K562 (cell line): ENCODE measurements at regions not wholly inside any gene's neighbourhood (a gene's known extent, or its start where the extent isn't known, plus 50 kb on each side); places are given as distances from the start of the nearest gene placed in this dataset.

Experiments used
- CEBPG ChIP-seq, 3 experiments: fragments of 200-800 bp in 1 of 3; sonication (Bioruptor generic) in 1 of 3; sonication (generic) in 1 of 3; formaldehyde crosslinking in 1 of 3; IDR thresholded peaks in 2 of 3; conservative IDR thresholded peaks in 1 of 3; 2 replicates each; pipeline versions ENCODE4 v1.6.1 to v1.8.0; 2016 to 2022; ENCODE audit warnings: missing compliant biosample characterization in 2 of 3, missing genetic modification characterization in 2 of 3, mild to moderate bottlenecking in 1 of 3, missing genetic modification reagents in 1 of 3
- HDAC3 ChIP-seq: fragments of 450-650 bp; IDR thresholded peaks from 2 replicates; pipeline ENCODE4 v1.6.1; 2018; ENCODE audit warnings: borderline replicate concordance, mild to moderate bottlenecking, moderate library complexity; ENCODE audit not compliant: partially characterized antibody
- HNRNPLL ChIP-seq: fragments of 200-400 bp; formaldehyde crosslinking; IDR thresholded peaks from 2 replicates; pipeline ENCODE4 v1.6.1; 2017; ENCODE audit warnings: low read length, low read depth, mild to moderate bottlenecking; ENCODE audit not compliant: poor library complexity, severe bottlenecking
- JUN ChIP-seq, 2 experiments: sonication (generic) in 1 of 2; formaldehyde crosslinking in 1 of 2; IDR thresholded peaks; 2 replicates each; pipeline versions ENCODE4 v1.6.1 to v1.8.0; 2012 to 2022; ENCODE audit warnings: borderline replicate concordance in 2 of 2, mild to moderate bottlenecking in 2 of 2, improper control_type of control experiment in 1 of 2, low read depth in 1 of 2, low read length in 1 of 2, missing genetic modification reagents in 1 of 2
- LARP7 ChIP-seq: fragments of 450-650 bp; IDR thresholded peaks from 2 replicates; pipeline ENCODE4 v1.6.1; 2016
- NBN ChIP-seq: fragments of 450-650 bp; IDR thresholded peaks from 2 replicates; pipeline ENCODE4 v1.6.1; 2016; ENCODE audit warnings: low read depth, mild to moderate bottlenecking
- POLR2AphosphoS5 ChIP-seq: IDR thresholded peaks from 2 replicates; pipeline ENCODE4 v1.6.1; 2011; ENCODE audit warnings: mild to moderate bottlenecking, low read depth, low read length, moderate library complexity; ENCODE audit not compliant: control insufficient read depth, insufficient read depth
- TCFL5 ChIP-seq: fragments of 250-450 bp; sonication (Bioruptor Pico); conservative IDR thresholded peaks from 2 replicates; pipeline ENCODE4 v1.6.1; 2021; ENCODE audit warnings: mild to moderate bottlenecking, moderate library complexity, matching md5 sums
- TF ChIP-seq, protein P1 (sequence below), 3 experiments: IDR thresholded peaks in 2 of 3; conservative IDR thresholded peaks in 1 of 3; 2 replicates each; pipeline ENCODE4 v1.5.1; 2011 to 2012; ENCODE audit warnings: low read length in 3 of 3, mild to moderate bottlenecking in 3 of 3, control low read depth in 2 of 3, improper control_type of control experiment in 1 of 3, inconsistent platforms in 1 of 3, low read depth in 1 of 3, mixed read lengths in 1 of 3, moderate library complexity in 1 of 3; ENCODE audit not compliant: insufficient read depth in 2 of 3

GRCh38 chr1:4587721-4588120 is 66.7 kb upstream of the AJAP1 start:
- no peak for TF ChIP-seq CEBPG (CRISPR knock-in tag; IDR thresholded peaks at IDR 0.05)
- TF ChIP-seq CEBPG (tag; conservative IDR thresholded peaks at IDR 0.05 in 1 of 2, IDR thresholded peaks at IDR 0.05 in 1 of 2) = no peak
- no peak for TF ChIP-seq HNRNPLL
- TF ChIP-seq HDAC3 = no peak
- no peak for TF ChIP-seq TCFL5 (CRISPR knock-in tag)
- TF ChIP-seq, protein P1, sequence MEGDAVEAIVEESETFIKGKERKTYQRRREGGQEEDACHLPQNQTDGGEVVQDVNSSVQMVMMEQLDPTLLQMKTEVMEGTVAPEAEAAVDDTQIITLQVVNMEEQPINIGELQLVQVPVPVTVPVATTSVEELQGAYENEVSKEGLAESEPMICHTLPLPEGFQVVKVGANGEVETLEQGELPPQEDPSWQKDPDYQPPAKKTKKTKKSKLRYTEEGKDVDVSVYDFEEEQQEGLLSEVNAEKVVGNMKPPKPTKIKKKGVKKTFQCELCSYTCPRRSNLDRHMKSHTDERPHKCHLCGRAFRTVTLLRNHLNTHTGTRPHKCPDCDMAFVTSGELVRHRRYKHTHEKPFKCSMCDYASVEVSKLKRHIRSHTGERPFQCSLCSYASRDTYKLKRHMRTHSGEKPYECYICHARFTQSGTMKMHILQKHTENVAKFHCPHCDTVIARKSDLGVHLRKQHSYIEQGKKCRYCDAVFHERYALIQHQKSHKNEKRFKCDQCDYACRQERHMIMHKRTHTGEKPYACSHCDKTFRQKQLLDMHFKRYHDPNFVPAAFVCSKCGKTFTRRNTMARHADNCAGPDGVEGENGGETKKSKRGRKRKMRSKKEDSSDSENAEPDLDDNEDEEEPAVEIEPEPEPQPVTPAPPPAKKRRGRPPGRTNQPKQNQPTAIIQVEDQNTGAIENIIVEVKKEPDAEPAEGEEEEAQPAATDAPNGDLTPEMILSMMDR (IDR thresholded peaks at IDR 0.05 in 2 of 3, conservative IDR thresholded peaks at IDR 0.05 in 1 of 3; ENCODE audit: insufficient read depth in 2 of 3, low read depth in 1 of 3, low read length in 3 of 3) = no peak
- no peak for TF ChIP-seq LARP7
- no peak for TF ChIP-seq JUN (IDR thresholded peaks at IDR 0.05; ENCODE audit: borderline replicate concordance, low read depth, low read length)
- no peak for TF ChIP-seq JUN (CRISPR knock-in tag; IDR thresholded peaks at IDR 0.05; ENCODE audit: borderline replicate concordance)
- no peak for TF ChIP-seq NBN
- no peak for TF ChIP-seq POLR2AphosphoS5
